H9 (cell line): ENCODE measurements at regions not wholly inside any gene's neighbourhood (a gene's known extent, or its start where the extent isn't known, plus 50 kb on each side); places are given as distances from the start of the nearest gene placed in this dataset.

ENCODE experiments used
- DNase-seq: peaks from one replicate; pipeline ENCODE4 v3.0.0-alpha.2; 2017
- H2AFZ ChIP-seq: one replicate; pipeline ENCODE4 v1.6.1; 2013; ENCODE audit warnings: mild to moderate bottlenecking, low read length, control low read depth, moderate library complexity
- H2AK5ac ChIP-seq: 2 replicates; pipeline ENCODE4 v1.6.1; 2013; ENCODE audit warnings: low read length, control low read depth, mixed read lengths; ENCODE audit not compliant: insufficient read length
- H2BK120ac ChIP-seq: one replicate; pipeline ENCODE4 v1.6.1; 2013; ENCODE audit warnings: low read depth, mild to moderate bottlenecking, low read length, control low read depth, inconsistent platforms; ENCODE audit not compliant: poor library complexity, severe bottlenecking
- H2BK12ac ChIP-seq: 2 replicates; pipeline ENCODE4 v1.6.1; 2013; ENCODE audit warnings: low read length, control low read depth, mixed read lengths, low read depth; ENCODE audit not compliant: insufficient read length
- H2BK15ac ChIP-seq: 2 replicates; pipeline ENCODE4 v1.6.1; 2013; ENCODE audit warnings: low read depth, low read length, control low read depth
- H2BK20ac ChIP-seq: one replicate; pipeline ENCODE4 v1.6.1; 2013; ENCODE audit warnings: low read depth, mild to moderate bottlenecking, low read length, control low read depth, inconsistent platforms; ENCODE audit not compliant: poor library complexity, severe bottlenecking
- H2BK5ac ChIP-seq: 2 replicates; pipeline ENCODE4 v1.6.1; 2013; ENCODE audit warnings: low read length, control low read depth, mixed read lengths; ENCODE audit not compliant: insufficient read length
- H3K14ac ChIP-seq: 2 replicates; pipeline ENCODE4 v1.6.1; 2013; ENCODE audit warnings: low read length, control low read depth; ENCODE audit not compliant: insufficient read depth
- H3K18ac ChIP-seq: 2 replicates; pipeline ENCODE4 v1.6.1; 2013; ENCODE audit warnings: low read depth, mild to moderate bottlenecking, mixed read lengths, low read length, control low read depth; ENCODE audit not compliant: insufficient read length
- H3K23ac ChIP-seq: 2 replicates; pipeline ENCODE4 v1.6.1; 2013; ENCODE audit warnings: low read length, control low read depth, mixed read lengths, low read depth; ENCODE audit not compliant: insufficient read length
- H3K23me2 ChIP-seq: 2 replicates; pipeline ENCODE4 v1.6.1; 2013; ENCODE audit warnings: low read depth, mild to moderate bottlenecking, mixed read lengths, low read length, control low read depth; ENCODE audit not compliant: insufficient read length, poor library complexity, severe bottlenecking
- H3K27ac ChIP-seq: 2 replicates; pipeline ENCODE4 v1.5.1; 2013; ENCODE audit warnings: low read length, control low read depth, mixed read lengths, low read depth; ENCODE audit not compliant: insufficient read length
- H3K27me3 ChIP-seq: 2 replicates; pipeline ENCODE4 v1.6.1; 2013; ENCODE audit warnings: low read length, control low read depth, inconsistent platforms; ENCODE audit not compliant: insufficient read depth
- H3K4ac ChIP-seq: 2 replicates; pipeline ENCODE4 v1.6.1; 2013; ENCODE audit warnings: low read depth, mild to moderate bottlenecking, control low read depth, inconsistent platforms, low read length, moderate library complexity
- H3K4me1 ChIP-seq: 2 replicates; pipeline ENCODE4 v1.6.1; 2013; ENCODE audit warnings: low read length, control low read depth, inconsistent platforms; ENCODE audit not compliant: insufficient read depth
- H3K4me2 ChIP-seq: 2 replicates; pipeline ENCODE4 v1.6.1; 2013; ENCODE audit warnings: low read length, control low read depth, mixed read lengths; ENCODE audit not compliant: insufficient read length, insufficient read depth
- H3K56ac ChIP-seq: 2 replicates; pipeline ENCODE4 v1.6.1; 2013; ENCODE audit warnings: low read depth, mild to moderate bottlenecking, mixed read lengths, low read length, control low read depth; ENCODE audit not compliant: insufficient read length
- H3K79me1 ChIP-seq: 2 replicates; pipeline ENCODE4 v1.6.1; 2013; ENCODE audit warnings: low read depth, mild to moderate bottlenecking, moderate library complexity, low read length, control low read depth, inconsistent platforms; ENCODE audit not compliant: insufficient read depth, poor library complexity, severe bottlenecking
- H3K79me2 ChIP-seq: 2 replicates; pipeline ENCODE4 v1.6.1; 2013; ENCODE audit warnings: low read length, control low read depth, inconsistent platforms; ENCODE audit not compliant: insufficient read depth
- H3K9ac ChIP-seq: 2 replicates; pipeline ENCODE4 v1.6.1; 2013; ENCODE audit warnings: low read length, control low read depth, mixed read lengths; ENCODE audit not compliant: insufficient read length; ENCODE audit errors: extremely low read depth
- H3K9me3 ChIP-seq: one replicate; pipeline ENCODE4 v1.6.1; 2013; ENCODE audit warnings: low read depth, low read length, inconsistent platforms; ENCODE audit not compliant: control insufficient read depth
- H3T11ph ChIP-seq: one replicate; pipeline ENCODE4 v1.6.1; 2013; ENCODE audit warnings: mild to moderate bottlenecking, low read length, control low read depth, inconsistent platforms
- H4K20me1 ChIP-seq: one replicate; pipeline ENCODE4 v1.6.1; 2013; ENCODE audit not compliant: control insufficient read depth, insufficient read length, insufficient read depth
- H4K5ac ChIP-seq: 2 replicates; pipeline ENCODE4 v1.6.1; 2013; ENCODE audit warnings: low read depth, mild to moderate bottlenecking, mixed read lengths, low read length, control low read depth; ENCODE audit not compliant: insufficient read length
- H4K8ac ChIP-seq: replicated peaks from 2 replicates; pipeline ENCODE4 v1.6.1; 2013; ENCODE audit warnings: low read length, control low read depth, mixed read lengths, low read depth; ENCODE audit not compliant: insufficient read length
- H4K91ac ChIP-seq: 2 replicates; pipeline ENCODE4 v1.6.1; 2013; ENCODE audit warnings: low read depth, mild to moderate bottlenecking, moderate library complexity, mixed read lengths, low read length, control low read depth; ENCODE audit not compliant: insufficient read length
- H3K27ac Mint-ChIP-seq, 3 experiments: 2 replicates in 2 of 3; 3 replicates in 1 of 3; pipeline ENCODE4 v1.8.0; 2020 to 2021; ENCODE audit warnings: mixed read lengths in 3 of 3, mild to moderate bottlenecking in 1 of 3, moderate library complexity in 1 of 3
- H3K27me3 Mint-ChIP-seq: 2 replicates; pipeline ENCODE4 v1.8.0; 2021; ENCODE audit warnings: low read depth, mild to moderate bottlenecking, moderate library complexity, mixed read lengths
- H3K36me3 Mint-ChIP-seq, 3 experiments: 2 replicates in 2 of 3; 3 replicates in 1 of 3; pipeline ENCODE4 v1.8.0; 2020 to 2021; ENCODE audit warnings: low read depth in 3 of 3, mixed read lengths in 3 of 3; ENCODE audit not compliant: insufficient read depth in 1 of 3
- H3K4me1 Mint-ChIP-seq, 2 experiments: 2 replicates each; pipeline ENCODE4 v1.8.0; 2020; ENCODE audit warnings: mixed read lengths in 2 of 2
- H3K4me3 Mint-ChIP-seq, 2 experiments: 2 replicates in 1 of 2; 3 replicates in 1 of 2; pipeline ENCODE4 v1.8.0; 2020 to 2021; ENCODE audit warnings: mild to moderate bottlenecking in 2 of 2, mixed read lengths in 2 of 2, moderate library complexity in 1 of 2
- H3K9me3 Mint-ChIP-seq, 2 experiments: 2 replicates in 1 of 2; 3 replicates in 1 of 2; pipeline ENCODE4 v1.8.0; 2020; ENCODE audit warnings: mild to moderate bottlenecking in 2 of 2, mixed read lengths in 2 of 2, moderate library complexity in 1 of 2
- CTCF ChIP-seq: fragments of 200-600 bp; sonication (generic); conservative IDR thresholded peaks from 3 replicates; pipeline ENCODE4 v1.8.0; 2021; ENCODE audit warnings: antibody characterized with exemption, mild to moderate bottlenecking
- WGBS: extraction: QIAGEN DNeasy Blood & Tissue Kit; methylation state at CpG from one replicate; pipeline ENCODE4 v1.1.7; 2013; ENCODE audit warnings: missing lambda C conversion rate, low lambda C conversion rate, mixed read lengths; ENCODE audit not compliant: insufficient read length; ENCODE audit errors: extremely low coverage; 5-methylcytosine and 5-hydroxymethylcytosine counted together

DNA sequence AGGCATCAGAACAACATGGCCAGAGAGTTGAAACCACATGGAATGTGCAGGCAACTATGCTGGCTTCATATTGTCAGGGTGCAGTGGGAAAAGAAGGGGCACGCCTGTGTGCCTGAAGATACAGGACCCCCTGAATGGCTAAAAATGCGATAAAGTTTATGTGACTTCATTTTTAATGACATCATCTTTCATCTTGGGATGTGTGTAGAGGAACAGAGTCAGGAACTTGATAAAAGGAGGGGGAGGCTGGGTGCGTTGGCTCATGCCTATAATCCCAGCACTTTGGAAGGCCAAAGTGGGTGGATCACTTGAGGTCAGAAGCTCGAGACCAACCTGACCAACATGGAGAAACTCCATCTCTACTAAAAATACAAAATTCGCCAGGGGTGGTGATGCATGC is 872.6 kb downstream of the TDRD15 start:
- Histone ChIP-seq H3K79me2 (no peaks in the 10 kb centered on the region), H4K91ac (no peak overlapping the region), H2BK15ac (no peak overlapping the region), H2BK120ac (no peak overlapping the region), H3K4me1 (no peaks in the 10 kb centered on the region), H3T11ph (no peak overlapping the region), H3K23me2 (no peaks in the 10 kb centered on the region), H3K9me3 (peaks cover 13% of the 10 kb centered on the region), H4K20me1 (no peaks in the 10 kb centered on the region), H4K8ac (no peak overlapping the region), H2BK5ac (no peak overlapping the region), H3K18ac (no peak overlapping the region), H2AFZ (no peak overlapping the region), H3K4me2 (no peak overlapping the region), H3K27me3 (no peaks in the 10 kb centered on the region), H3K9ac (no peak overlapping the region), H4K5ac (no peak overlapping the region), H3K4ac (no peak overlapping the region), H3K56ac (no peak overlapping the region), H2AK5ac (no peak overlapping the region), H2BK20ac (no peak overlapping the region), H3K27ac (no peak overlapping the region), H3K14ac (no peak overlapping the region), H3K79me1 (no peaks in the 10 kb centered on the region), H3K23ac (no peak overlapping the region), H2BK12ac (no peak overlapping the region)
- Mint-ChIP-seq H3K27ac (no peak overlapping the region), H3K27me3 (no peaks in the 10 kb centered on the region; the same call in 1 of the 2 replicates), H3K4me3 (no peak overlapping the region), H3K4me1 (no peaks in the 10 kb centered on the region), H3K9me3 (peaks cover 24 to 25% of the 10 kb centered on the region in 2 experiments), H3K36me3 (peaks cover 8 to 16% (median 16%) of the 10 kb centered on the region in 3 experiments)
- no CpG with 5 or more reads among the region's 5 CpGs for WGBS
- DNase-seq: no peak
- no peak for TF ChIP-seq CTCF
